ENCODE measurements at regions not wholly inside any gene's neighbourhood (a gene's known extent, or its start where the extent isn't known, plus 50 kb on each side); places are given as distances from the start of the nearest gene placed in this dataset.

GRCh38 chr4:36426741-36427140 lies 145.3 kb downstream of the DTHD1 start:
- no peak for DNase-seq

GRCh38 chr4:36427696-36428095 lies 146.3 kb downstream of the DTHD1 start:
- H3K9me3 Mint-ChIP-seq: peaks cover 0 to 9% (median 1%) of the 10 kb centered on the region in 7 donors
- peaks cover 0 to 9% of the 10 kb centered on the region in 2 donors for H3K9me3 ChIP-seq (replicated peaks in 1 of 2; ENCODE audit: control insufficient read depth in 1 of 2, insufficient read depth in 1 of 2, low read length in 2 of 2)
- H2AFZ ChIP-seq (ENCODE audit: insufficient read depth, low read depth, low read length, poor library complexity, severe bottlenecking): no peak overlapping the region
- no peaks in the 10 kb centered on the region for H3K27me3 ChIP-seq (ENCODE audit: control insufficient read depth in 2 of 2, insufficient read depth in 2 of 2, low read length in 2 of 2)
- no peaks in the 10 kb centered on the region for H3K4me1 Mint-ChIP-seq
- no peak overlapping the region for H3K9ac ChIP-seq (ENCODE audit: insufficient read depth, low read length, poor library complexity, severe bottlenecking)
- no peak overlapping the region for H3K27ac Mint-ChIP-seq
- DNase-seq: no peak
- peaks cover under 1 to 7% (median 5%) of the 10 kb centered on the region in 3 donors for H3K27me3 Mint-ChIP-seq (ENCODE audit: low read depth in 3 of 3)
- no peaks in the 10 kb centered on the region for H3K4me1 ChIP-seq (ENCODE audit: control insufficient read depth in 1 of 2, insufficient read depth in 2 of 2, low read length in 2 of 2)
- TF ChIP-seq CTCF (IDR thresholded peaks at IDR 0.05): no peak
- H3K4me3 Mint-ChIP-seq: no peak overlapping the region
- no peaks in the 10 kb centered on the region for H3K36me3 ChIP-seq (replicated peaks in 1 of 2; ENCODE audit: control insufficient read depth in 1 of 2, insufficient read depth in 2 of 2, low read length in 2 of 2)
- no peaks in the 10 kb centered on the region for H4K20me1 ChIP-seq (ENCODE audit: insufficient read depth, low read length)
- no peak overlapping the region for H3K4me2 ChIP-seq (replicated peaks; ENCODE audit: extremely low read depth, low read length, poor library complexity, severe bottlenecking)
- H3K4me3 ChIP-seq (replicated peaks in 1 of 3; ENCODE audit: low read depth in 2 of 3, low read length in 3 of 3): no peak overlapping the region
- no peaks in the 10 kb centered on the region for H3K36me3 Mint-ChIP-seq
- WGBS (ENCODE audit: insufficient coverage): 42% methylated on average over 2 of the region's 2 CpGs
- no peak overlapping the region for H3K27ac ChIP-seq (ENCODE audit: low read depth in 1 of 2, low read length in 2 of 2)
- no peaks in the 10 kb centered on the region for H3K79me2 ChIP-seq (ENCODE audit: insufficient read depth, low read length)
- intact Hi-C loops (cut with micrococcal nuclease): no loop called here

More at GRCh38 chr4:36426741-36427140, 145.3 kb downstream of the DTHD1 start:
- Histone ChIP-seq H3K4me2 (replicated peaks; ENCODE audit: extremely low read depth, low read length, poor library complexity, severe bottlenecking) (no peak overlapping the region), H3K4me1 (ENCODE audit: control insufficient read depth in 1 of 2, insufficient read depth in 2 of 2, low read length in 2 of 2) (no peaks in the 10 kb centered on the region), H3K9me3 (replicated peaks in 1 of 2; ENCODE audit: control insufficient read depth in 1 of 2, insufficient read depth in 1 of 2, low read length in 2 of 2) (peaks cover 0 to 9% of the 10 kb centered on the region in 2 donors), H3K79me2 (ENCODE audit: insufficient read depth, low read length) (no peaks in the 10 kb centered on the region), H3K4me3 (replicated peaks in 1 of 3; ENCODE audit: low read depth in 2 of 3, low read length in 3 of 3) (no peak overlapping the region), H3K9ac (ENCODE audit: insufficient read depth, low read length, poor library complexity, severe bottlenecking) (no peak overlapping the region), H4K20me1 (ENCODE audit: insufficient read depth, low read length) (no peaks in the 10 kb centered on the region), H3K27me3 (ENCODE audit: control insufficient read depth in 2 of 2, insufficient read depth in 2 of 2, low read length in 2 of 2) (no peaks in the 10 kb centered on the region), H3K27ac (ENCODE audit: low read depth in 1 of 2, low read length in 2 of 2) (no peak overlapping the region), H2AFZ (ENCODE audit: insufficient read depth, low read depth, low read length, poor library complexity, severe bottlenecking) (no peak overlapping the region), H3K36me3 (replicated peaks in 1 of 2; ENCODE audit: control insufficient read depth in 1 of 2, insufficient read depth in 2 of 2, low read length in 2 of 2) (no peaks in the 10 kb centered on the region)
- intact Hi-C loops (cut with micrococcal nuclease): no loop called here
- TF ChIP-seq CTCF (IDR thresholded peaks at IDR 0.05): no peak
- no peaks in the 10 kb centered on the region for H3K4me1 Mint-ChIP-seq
- H3K4me3 Mint-ChIP-seq: no peak overlapping the region
- peaks cover 0 to 12% (median 1%) of the 10 kb centered on the region in 7 donors for H3K9me3 Mint-ChIP-seq
- WGBS (ENCODE audit: insufficient coverage): 91% methylated on average over 4 of the region's 5 CpGs
- peaks cover 0 to 7% (median 5%) of the 10 kb centered on the region in 3 donors for H3K27me3 Mint-ChIP-seq (ENCODE audit: low read depth in 3 of 3)
- H3K36me3 Mint-ChIP-seq: no peaks in the 10 kb centered on the region
- H3K27ac Mint-ChIP-seq: no peak overlapping the region
